Ureter (tissue), 1 donor: ENCODE measurements at regions not wholly inside any gene's neighbourhood (a gene's known extent, or its start where the extent isn't known, plus 50 kb on each side); places are given as distances from the start of the nearest gene placed in this dataset.
"Not testable (repeated sequence)": the region's sequence is repeated elsewhere in the genome, so short reads cannot be mapped to it uniquely, and the experiment has no call there.

Source experiments
- DNase-seq: peaks from one replicate; pipeline ENCODE4 v3.0.0-alpha.2; 2020; ENCODE audit warnings: low spot score
- donor health status: DM: yes; HTN: yes; CAD: no.

- DNase-seq, result no peak
Measured at GRCh38 chr16:22678311-22678710, 135.7 kb upstream of the HS3ST2 start.

GRCh38 chr16:22681554-22682291 lies 132.2 kb upstream of the HS3ST2 start:
- no peak for DNase-seq

- DNase-seq, result no peak
Measured at GRCh38 chr16:22683258-22683657, 130.7 kb upstream of the HS3ST2 start.

- DNase-seq, result no peak
Measured at GRCh38 chr16:22683730-22684573, 130.0 kb upstream of the HS3ST2 start.

GRCh38 chr16:22684574-22685458 lies 129.1 kb upstream of the HS3ST2 start:
- no peak for DNase-seq

- peak; percentile 66 for DNase-seq
Measured at GRCh38 chr16:22685459-22685830, 128.5 kb upstream of the HS3ST2 start.

- no peak for DNase-seq
Measured at GRCh38 chr16:22687031-22687530, 126.9 kb upstream of the HS3ST2 start.

- DNase-seq, result no peak
Measured at GRCh38 chr16:22688463-22688862, 125.5 kb upstream of the HS3ST2 start.

- no peak for DNase-seq
Measured at GRCh38 chr16:22688930-22689329, 125.0 kb upstream of the HS3ST2 start.

GRCh38 chr16:22691335-22691734 lies 122.6 kb upstream of the HS3ST2 start:
- DNase-seq, result no peak

- DNase-seq, result no peak
Measured at GRCh38 chr16:22692034-22692433, 121.9 kb upstream of the HS3ST2 start.

GRCh38 chr16:22692916-22693637 lies 120.9 kb upstream of the HS3ST2 start:
- DNase-seq, result no peak

GRCh38 chr16:22693638-22694340 lies 120.2 kb upstream of the HS3ST2 start:
- no peak for DNase-seq

- peak; percentile 67 for DNase-seq
Measured at GRCh38 chr16:22694887-22695382, 119.0 kb upstream of the HS3ST2 start.

- not testable (repeated sequence) for DNase-seq
Measured at GRCh38 chr16:22695773-22696172, 118.2 kb upstream of the HS3ST2 start.

- DNase-seq, result no peak
Measured at GRCh38 chr16:22699356-22699755, 114.6 kb upstream of the HS3ST2 start.

- no peak for DNase-seq
Measured at GRCh38 chr16:22705799-22706198, 108.2 kb upstream of the HS3ST2 start.

- DNase-seq, result no peak
Measured at GRCh38 chr16:22710326-22710725, 103.6 kb upstream of the HS3ST2 start.

GRCh38 chr16:22711847-22712246 lies 102.1 kb upstream of the HS3ST2 start:
- DNase-seq, result no peak

- no peak for DNase-seq
Measured at GRCh38 chr16:22712471-22712870, 101.5 kb upstream of the HS3ST2 start.
